DMS114 treated with DMSO at 0.1 percent for 48 hours (cell line): ENCODE measurements at regions not wholly inside any gene's neighbourhood (a gene's known extent, or its start where the extent isn't known, plus 50 kb on each side); places are given as distances from the start of the nearest gene placed in this dataset.
"Not testable (repeated sequence)": the region's sequence is repeated elsewhere in the genome, so short reads cannot be mapped to it uniquely, and the experiment has no call there.

Experiments
- DNase-seq: peaks from one replicate; lab custom pipeline; 2025; ENCODE audit not compliant: unreplicated experiment; lab: John Stamatoyannopoulos, UW

- no peak for DNase-seq
These were observed 214.8 kb downstream of the LURAP1L start for GRCh38 chr9:12989669-12990068.

GRCh38 chr9:12993466-12993865 is 218.6 kb downstream of the LURAP1L start:
- DNase-seq, result no peak

- DNase-seq, result no peak
These were observed 222.2 kb downstream of the LURAP1L start for GRCh38 chr9:12997009-12997408.

- DNase-seq, result no peak
These were observed 227.3 kb downstream of the LURAP1L start for GRCh38 chr9:13001989-13002580.

- no peak for DNase-seq
These were observed 227.9 kb downstream of the LURAP1L start for GRCh38 chr9:13002740-13003139.

- no peak for DNase-seq
These were observed 235.1 kb downstream of the LURAP1L start for GRCh38 chr9:13009871-13010270.

- DNase-seq, result no peak
These were observed 239.4 kb downstream of the LURAP1L start for GRCh38 chr9:13013991-13014883.

GRCh38 chr9:13017260-13017659 is 242.4 kb downstream of the LURAP1L start:
- DNase-seq, result no peak

GRCh38 chr9:13020146-13021040 is 245.6 kb downstream of the LURAP1L start:
- DNase-seq, result no peak

- DNase-seq, result no peak
These were observed 247.9 kb downstream of the LURAP1L start for GRCh38 chr9:13022756-13023155.

- DNase-seq, result no peak
These were observed 248.7 kb downstream of the LURAP1L start for GRCh38 chr9:13023498-13023897.

- no peak for DNase-seq
These were observed 252.1 kb downstream of the LURAP1L start for GRCh38 chr9:13026956-13027355.

- DNase-seq, result no peak
These were observed 251.6 kb downstream of the MPDZ start for GRCh38 chr9:13027879-13028278.

- no peak for DNase-seq
These were observed 246.9 kb downstream of the MPDZ start for GRCh38 chr9:13032585-13032984.

GRCh38 chr9:13033959-13034693 is 245.4 kb downstream of the MPDZ start:
- DNase-seq, result peak; percentile 4

- no peak for DNase-seq
These were observed 244.8 kb downstream of the MPDZ start for GRCh38 chr9:13034694-13035002.

GRCh38 chr9:13035822-13036221 is 243.7 kb downstream of the MPDZ start:
- no peak for DNase-seq

GRCh38 chr9:13037808-13038207 is 241.7 kb downstream of the MPDZ start:
- not testable (repeated sequence) for DNase-seq

GRCh38 chr9:13047827-13048587 is 231.5 kb downstream of the MPDZ start:
- DNase-seq, result no peak

- no peak for DNase-seq
These were observed 230.3 kb downstream of the MPDZ start for GRCh38 chr9:13049223-13049622.
